ENCODE measurements at regions not wholly inside any gene's neighbourhood (a gene's known extent, or its start where the extent isn't known, plus 50 kb on each side); places are given as distances from the start of the nearest gene placed in this dataset.

GRCh38 chr16:79415983-79416640, 184.4 kb downstream of the MAF start:
- no peak overlapping the region for H3K4ac ChIP-seq (ENCODE audit: low read depth, low read length)
- no peaks in the 10 kb centered on the region for H3K27me3 ChIP-seq (ENCODE audit: control insufficient read depth, insufficient read depth, low read length)
- no TSS peak for BruUV-seq (replicated peaks)
- H3K23ac ChIP-seq (ENCODE audit: low read depth, low read length) = no peak overlapping the region
- ATAC-seq (ENCODE audit: low read depth) (no peak), DNase-seq (no peak)
- H3K4me2 ChIP-seq (ENCODE audit: low read depth, low read length) = no peak overlapping the region
- H3K27ac ChIP-seq (ENCODE audit: insufficient read depth, low read length) = no peak overlapping the region
- H3K9ac ChIP-seq (ENCODE audit: low read depth, low read length) = no peak overlapping the region
- no peak overlapping the region for H3K4me3 ChIP-seq (ENCODE audit: insufficient read depth, low read depth, low read length)
- H3K9me1 ChIP-seq (ENCODE audit: insufficient read depth, low read length) = no peaks in the 10 kb centered on the region
- no peak for TF ChIP-seq RCOR1 (IDR thresholded peaks at IDR 0.05; ENCODE audit: insufficient replicate concordance, low read length)
- no peak for TF ChIP-seq SMC3 (IDR thresholded peaks at IDR 0.05; ENCODE audit: low read depth, low read length)
- no peak for TF ChIP-seq MXI1 (IDR thresholded peaks at IDR 0.05; ENCODE audit: borderline replicate concordance, low read depth, low read length)
- no peak for TF ChIP-seq BHLHE40 (IDR thresholded peaks at IDR 0.05; ENCODE audit: low read depth, low read length)
- TF ChIP-seq MAZ (IDR thresholded peaks at IDR 0.05; ENCODE audit: borderline replicate concordance, low read depth, low read length) = no peak
- no peak for TF ChIP-seq USF2 (IDR thresholded peaks at IDR 0.05; ENCODE audit: low read depth, low read length)
- TF ChIP-seq MAFK (IDR thresholded peaks at IDR 0.05; ENCODE audit: low read depth, low read length) = no peak
- TF ChIP-seq RFX5 (IDR thresholded peaks at IDR 0.05; ENCODE audit: low read depth, low read length) = no peak
- H3K79me1 ChIP-seq (ENCODE audit: low read depth in 1 of 2, low read length in 2 of 2) = no peaks in the 10 kb centered on the region
- WGBS, 2 experiments (ENCODE audit: extremely low coverage in 2 of 2, insufficient read length in 1 of 2) = 67% methylated on average over 2 of the region's 12 CpGs; no CpG with 5 or more reads in 1 of the 2 experiments
- no peaks in the 10 kb centered on the region for H4K20me1 ChIP-seq (ENCODE audit: insufficient read depth, low read length)
- H2BK5ac ChIP-seq (ENCODE audit: low read depth, low read length, poor library complexity, severe bottlenecking) = no peak overlapping the region
- H2AK5ac ChIP-seq (ENCODE audit: low read depth, low read length) = no peak overlapping the region
- H2BK15ac ChIP-seq (ENCODE audit: low read depth, low read length) = no peak overlapping the region
- no peak overlapping the region for H3K14ac ChIP-seq (replicated peaks; ENCODE audit: low read depth, low read length)
- no peaks in the 10 kb centered on the region for H3K4me1 ChIP-seq (ENCODE audit: control insufficient read depth, insufficient read depth, low read length)
- no peak overlapping the region for H2AK9ac ChIP-seq (replicated peaks; ENCODE audit: low read depth, low read length, poor library complexity)
- no peak overlapping the region for H3K56ac ChIP-seq (ENCODE audit: extremely low read depth, insufficient read depth, low read length)
- H2AFZ ChIP-seq (replicated peaks; ENCODE audit: low read length, poor library complexity) = no peak overlapping the region
- H4K8ac ChIP-seq (ENCODE audit: low read depth in 2 of 2, low read length in 2 of 2) = no peak overlapping the region
- H3K9me3 ChIP-seq (ENCODE audit: control insufficient read depth, insufficient read depth, low read length) = peaks cover 26% of the 10 kb centered on the region
- intact Hi-C loops (cut with micrococcal nuclease) (no loop called here), in situ Hi-C loops (cut with MboI; ENCODE audit: low sequenced_read_pairs) (no loop called here), dilution Hi-C loops (cut with HindIII; ENCODE audit: low sequenced_read_pairs, unreplicated experiment) (no loop called here)
- no peak overlapping the region for H4K91ac ChIP-seq (ENCODE audit: insufficient read depth, low read depth, low read length)
- CTCF ChIA-PET = interaction anchor here (0.5 kb wide), 1 partner anchor 8 kb away, joined by 3 read pairs; no protein-coding TSS in a partner anchor
- no peak overlapping the region for H4K5ac ChIP-seq (ENCODE audit: low read depth, low read length)
- no peaks in the 10 kb centered on the region for H3K36me3 ChIP-seq (ENCODE audit: control insufficient read depth, insufficient read depth, low read length)
- no peak overlapping the region for H2BK120ac ChIP-seq (ENCODE audit: low read depth, low read length)
- H2BK20ac ChIP-seq (ENCODE audit: low read depth, low read length) = no peak overlapping the region
- POLR2A ChIA-PET (ENCODE audit: unreplicated experiment) = no interaction called here
- H3K18ac ChIP-seq (ENCODE audit: low read depth, low read length) = no peak overlapping the region
